A549 (cell line): ENCODE measurements at regions not wholly inside any gene's neighbourhood (a gene's known extent, or its start where the extent isn't known, plus 50 kb on each side); places are given as distances from the start of the nearest gene placed in this dataset.

Experiments
- ATAC-seq, 2 experiments: fragments of 200-7000 bp in 1 of 2; fragments of >200 bp in 1 of 2; cut with Nextera tagmentation in 1 of 2; cut with Tn5 transposase in 1 of 2; 3 replicates each; pipeline versions ENCODE4 v1.8.0 to v1.9.1; 2018 to 2020; ENCODE audit warnings: mild to moderate bottlenecking in 1 of 2, moderate library complexity in 1 of 2
- CTCF ChIA-PET: fragments of 300-600 bp; sonication (Branson Sonifier 250); formaldehyde crosslinking; extraction: SDS; loops from one replicate; lab custom pipeline; 2021; ENCODE audit warnings: antibody characterized with exemption, inconsistent platforms; lab: Yijun Ruan, JAX
- POLR2A ChIA-PET: fragments of 350-600 bp; formaldehyde crosslinking; extraction: SDS; loops from one replicate; lab custom pipeline; 2021; ENCODE audit warnings: antibody characterized with exemption, inconsistent platforms; lab: Yijun Ruan, JAX
- DNase-seq, 2 experiments: peaks; one replicate each; pipeline versions ENCODE4 v3.0.0 to v3.0.0-alpha.2; 2011 to 2016; ENCODE audit warnings: low read depth in 1 of 2, low spot score in 1 of 2
- FAIRE-seq: peaks from 2 replicates; lab custom pipeline; 2011; peaks lifted over from hg19 to GRCh38; lab: Jason Lieb, UNC
- H3K27ac ChIP-seq, 2 experiments: fragments of >200 bp; sonication (Bioruptor Twin); formaldehyde crosslinking; 3 replicates each; pipeline ENCODE4 v1.5.1; 2016 to 2017
- H3K4me1 ChIP-seq: fragments of >200 bp; sonication (Bioruptor Twin); formaldehyde crosslinking; 3 replicates; pipeline ENCODE4 v1.6.1; 2016
- H3K4me2 ChIP-seq: fragments of >200 bp; sonication (Bioruptor Twin); formaldehyde crosslinking; 3 replicates; pipeline ENCODE4 v1.6.1; 2016
- H3K4me3 ChIP-seq: fragments of >200 bp; sonication (Bioruptor Twin); formaldehyde crosslinking; 3 replicates; pipeline ENCODE4 v1.5.1; 2016
- H3K9me3 ChIP-seq: fragments of >200 bp; sonication (Bioruptor Twin); formaldehyde crosslinking; 3 replicates; pipeline ENCODE4 v1.6.1; 2016
- BHLHE40 ChIP-seq: IDR thresholded peaks from 2 replicates; pipeline ENCODE4 v1.6.1; 2012; ENCODE audit warnings: low read depth, low read length, inconsistent platforms
- CBX8 ChIP-seq: fragments of 200-600 bp; sonication (generic); IDR thresholded peaks from 2 replicates; pipeline ENCODE4 v1.6.1; 2016
- CHD2 ChIP-seq: fragments of 150-350 bp; IDR thresholded peaks from 2 replicates; pipeline ENCODE4 v1.6.1; 2014; ENCODE audit warnings: low read length; ENCODE audit not compliant: partially characterized antibody
- CTCF ChIP-seq: fragments of >200 bp; sonication (Bioruptor Twin); formaldehyde crosslinking; IDR thresholded peaks from 3 replicates; pipeline ENCODE4 v1.5.1; 2016
- ELK1 ChIP-seq: fragments of 150-350 bp; IDR thresholded peaks from 2 replicates; pipeline ENCODE4 v1.6.1; 2014; ENCODE audit warnings: low read depth, mild to moderate bottlenecking, low read length
- FOSB ChIP-seq: fragments of 250-450 bp; sonication (Bioruptor Pico); IDR thresholded peaks from 2 replicates; pipeline ENCODE4 v1.5.0; 2020; ENCODE audit warnings: mild to moderate bottlenecking, moderate library complexity
- FOSL2 ChIP-seq, 2 experiments: fragments of 450-650 bp in 1 of 2; fragments of >200 bp in 1 of 2; sonication (Bioruptor Twin) in 1 of 2; formaldehyde crosslinking; IDR thresholded peaks; 2 replicates each; pipeline versions ENCODE4 v1.5.0 to v1.6.1; 2016 to 2020; ENCODE audit warnings: mild to moderate bottlenecking in 1 of 2, moderate library complexity in 1 of 2
- FOXS1 ChIP-seq: fragments of 250-450 bp; sonication (Bioruptor Pico); IDR thresholded peaks from 2 replicates; pipeline ENCODE4 v1.5.0; 2020; ENCODE audit warnings: mild to moderate bottlenecking, moderate library complexity
- GATA3 ChIP-seq: IDR thresholded peaks from 2 replicates; pipeline ENCODE4 v1.6.1; 2012; ENCODE audit warnings: borderline replicate concordance
- HOXB13 ChIP-seq: fragments of 250-450 bp; sonication (Bioruptor Pico); IDR thresholded peaks from 2 replicates; pipeline ENCODE4 v1.5.0; 2020; ENCODE audit warnings: low read depth, mild to moderate bottlenecking, moderate library complexity
- HOXB5 ChIP-seq: fragments of 250-450 bp; sonication (Bioruptor Pico); IDR thresholded peaks from 2 replicates; pipeline ENCODE4 v1.5.0; 2020; ENCODE audit warnings: mild to moderate bottlenecking, moderate library complexity
- JUNB ChIP-seq: fragments of >200 bp; sonication (Bioruptor Twin); formaldehyde crosslinking; IDR thresholded peaks from 2 replicates; pipeline ENCODE4 v1.6.1; 2016
- POLR2AphosphoS2 ChIP-seq: conservative IDR thresholded peaks from 2 replicates; pipeline ENCODE4 v1.6.1; 2012; ENCODE audit warnings: low read length, improper control_type of control experiment, inconsistent platforms
- SMC3 ChIP-seq: fragments of >200 bp; sonication (Bioruptor Twin); formaldehyde crosslinking; IDR thresholded peaks from 3 replicates; pipeline ENCODE4 v1.6.1; 2018; ENCODE audit warnings: inconsistent platforms
- TFCP2L1 ChIP-seq: fragments of 250-450 bp; sonication (Bioruptor Pico); IDR thresholded peaks from 2 replicates; pipeline ENCODE4 v1.5.0; 2021; ENCODE audit warnings: mild to moderate bottlenecking
- WGBS: methylation state at CpG from one replicate; pipeline ENCODE4 v1.1.6; 2017; ENCODE audit errors: missing lambda C conversion rate; 5-methylcytosine and 5-hydroxymethylcytosine counted together
- TF ChIP-seq, protein P1 (sequence below): IDR thresholded peaks from 2 replicates; pipeline ENCODE4 v1.6.1; 2012
- TF ChIP-seq, protein P2 (sequence below): fragments of >200 bp; sonication (Bioruptor Twin); formaldehyde crosslinking; IDR thresholded peaks from 2 replicates; pipeline ENCODE4 v1.6.1; 2016
- TF ChIP-seq, protein P3 (sequence below): fragments of 250-450 bp; sonication (Bioruptor Pico); IDR thresholded peaks from 2 replicates; pipeline ENCODE4 v1.5.0; 2021; ENCODE audit warnings: mild to moderate bottlenecking, moderate library complexity, borderline replicate concordance

DNA sequence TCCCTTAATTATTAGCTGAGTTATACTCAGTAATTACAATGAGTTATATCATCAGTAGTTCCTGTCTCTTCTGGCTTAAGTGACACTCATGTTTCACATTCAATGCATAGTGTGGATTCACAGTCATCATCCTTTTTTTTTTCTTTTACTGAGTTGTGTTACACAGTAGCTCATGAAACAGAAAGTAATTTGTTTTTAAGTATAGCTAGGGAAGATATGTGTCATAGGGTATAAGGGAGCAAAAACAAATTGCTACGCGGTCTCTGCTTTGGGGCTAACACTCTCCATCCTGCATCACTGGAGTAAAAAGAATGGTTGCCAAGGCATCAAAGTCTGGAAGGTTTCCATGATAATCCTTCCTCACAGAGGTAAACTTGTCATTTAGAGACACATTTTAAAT, 971.7 kb upstream of the NCAM2 start:
- FAIRE-seq = no peak

DNA sequence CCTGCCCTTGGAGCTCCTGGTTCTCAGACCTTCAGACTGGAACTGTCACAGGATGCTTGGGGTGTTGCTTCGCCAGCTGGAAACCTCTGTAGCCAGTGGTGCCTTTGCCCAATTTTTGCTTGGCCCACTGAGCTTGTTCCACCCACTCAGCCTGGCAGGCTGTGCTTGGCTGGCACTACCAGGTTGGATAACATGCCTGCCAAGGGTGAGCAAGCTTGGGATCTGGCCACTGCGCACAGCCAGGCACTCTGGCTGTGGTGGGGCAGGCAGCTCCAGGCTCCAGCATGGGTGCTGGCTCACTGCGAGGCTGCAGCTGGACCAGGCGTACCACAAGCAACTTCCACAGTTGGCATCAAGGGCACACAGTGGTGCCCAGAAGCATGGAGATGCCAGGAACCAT, 967.8 kb upstream of the NCAM2 start:
- ChIA-PET POLR2A (no interaction called here), CTCF (no interaction called here)
- no peak overlapping the region for H3K4me3 ChIP-seq
- no peak for TF ChIP-seq CTCF
- DNase-seq (no peak), ATAC-seq (no peak), FAIRE-seq (no peak)
- WGBS = 10% methylated on average over 2 of the region's 4 CpGs
- H3K9me3 ChIP-seq = no peaks in the 10 kb centered on the region
- H3K4me1 ChIP-seq = no peaks in the 10 kb centered on the region
- no peak overlapping the region for H3K4me2 ChIP-seq
- H3K27ac ChIP-seq = no peak overlapping the region

More for the DNA sequence above, 971.7 kb upstream of the NCAM2 start:
- ChIA-PET CTCF (no interaction called here), POLR2A (no interaction called here)
- Histone ChIP-seq H3K4me1 (no peaks in the 10 kb centered on the region), H3K4me2 (no peak overlapping the region), H3K9me3 (no peaks in the 10 kb centered on the region), H3K27ac (no peak overlapping the region), H3K4me3 (no peak overlapping the region)
- no peak for ATAC-seq
- WGBS = 81% methylated on average over 2 of the region's 2 CpGs
- DNase-seq = no peak
- TF ChIP-seq CTCF (no peak), FOXS1 (CRISPR knock-in tag) (no peak), SMC3 (no peak), HOXB13 (CRISPR knock-in tag) (no peak), FOSB (no peak), JUNB (no peak), CHD2 (no peak), GATA3 (no peak), TFCP2L1 (CRISPR knock-in tag) (no peak), HOXB5 (CRISPR knock-in tag) (no peak), BHLHE40 (no peak), CBX8 (no peak)
- TF ChIP-seq, protein P1, sequence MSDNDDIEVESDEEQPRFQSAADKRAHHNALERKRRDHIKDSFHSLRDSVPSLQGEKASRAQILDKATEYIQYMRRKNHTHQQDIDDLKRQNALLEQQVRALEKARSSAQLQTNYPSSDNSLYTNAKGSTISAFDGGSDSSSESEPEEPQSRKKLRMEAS = no peak

GRCh38 chr21:20031807-20032206, 966.4 kb upstream of the NCAM2 start:
- no peak for DNase-seq
- POLR2A ChIA-PET = no interaction called here
- FAIRE-seq = no peak
- CTCF ChIA-PET = no interaction called here
- ATAC-seq = no peak
- no peaks in the 10 kb centered on the region for H3K4me1 ChIP-seq
- no peak overlapping the region for H3K4me2 ChIP-seq
- H3K27ac ChIP-seq = no peak overlapping the region
- H3K4me3 ChIP-seq = no peak overlapping the region
- WGBS = 0% methylated on average over 1 of the region's 4 CpGs
- no peaks in the 10 kb centered on the region for H3K9me3 ChIP-seq
- TF ChIP-seq, protein P2, sequence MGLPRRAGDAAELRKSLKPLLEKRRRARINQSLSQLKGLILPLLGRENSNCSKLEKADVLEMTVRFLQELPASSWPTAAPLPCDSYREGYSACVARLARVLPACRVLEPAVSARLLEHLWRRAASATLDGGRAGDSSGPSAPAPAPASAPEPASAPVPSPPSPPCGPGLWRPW = no peak
- TF ChIP-seq ELK1 = no peak
- TF ChIP-seq, protein P3, sequence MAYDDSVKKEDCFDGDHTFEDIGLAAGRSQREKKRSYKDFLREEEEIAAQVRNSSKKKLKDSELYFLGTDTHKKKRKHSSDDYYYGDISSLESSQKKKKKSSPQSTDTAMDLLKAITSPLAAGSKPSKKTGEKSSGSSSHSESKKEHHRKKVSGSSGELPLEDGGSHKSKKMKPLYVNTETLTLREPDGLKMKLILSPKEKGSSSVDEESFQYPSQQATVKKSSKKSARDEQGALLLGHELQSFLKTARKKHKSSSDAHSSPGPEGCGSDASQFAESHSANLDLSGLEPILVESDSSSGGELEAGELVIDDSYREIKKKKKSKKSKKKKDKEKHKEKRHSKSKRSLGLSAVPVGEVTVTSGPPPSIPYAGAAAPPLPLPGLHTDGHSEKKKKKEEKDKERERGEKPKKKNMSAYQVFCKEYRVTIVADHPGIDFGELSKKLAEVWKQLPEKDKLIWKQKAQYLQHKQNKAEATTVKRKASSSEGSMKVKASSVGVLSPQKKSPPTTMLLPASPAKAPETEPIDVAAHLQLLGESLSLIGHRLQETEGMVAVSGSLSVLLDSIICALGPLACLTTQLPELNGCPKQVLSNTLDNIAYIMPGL (CRISPR knock-in tag) = no peak
- no peak for TF ChIP-seq FOSL2 (IDR thresholded peaks at IDR 0.05)
- no peak for TF ChIP-seq FOSL2 (CRISPR knock-in tag; IDR thresholded peaks at IDR 0.05)
- no peak for TF ChIP-seq POLR2AphosphoS2
